ENCODE measurements at regions not wholly inside any gene's neighbourhood (a gene's known extent, or its start where the extent isn't known, plus 50 kb on each side); places are given as distances from the start of the nearest gene placed in this dataset.

DNA sequence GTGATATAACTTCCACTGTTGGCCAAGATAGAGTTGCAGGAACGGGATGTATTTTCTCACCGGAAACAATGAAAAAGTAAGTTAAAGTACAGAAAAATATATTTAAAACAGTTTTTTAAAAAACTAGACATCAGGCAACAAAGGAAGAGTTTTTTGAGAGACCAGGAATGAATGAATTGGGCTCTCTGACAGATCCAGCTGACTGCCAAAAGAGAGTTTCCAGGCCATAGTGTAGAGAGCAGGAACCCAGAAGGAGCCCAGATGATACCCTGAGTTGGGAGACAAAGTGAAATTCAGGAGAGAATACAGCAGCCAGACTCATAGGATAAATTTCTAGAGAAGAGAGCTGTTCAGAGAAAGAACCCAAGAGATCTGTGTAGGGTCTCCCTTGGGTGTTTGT is 362.6 kb upstream of the SMIM21 start:
- no peaks in the 10 kb centered on the region for H3K4me1 ChIP-seq
- no peak for TF ChIP-seq CTCF (IDR thresholded peaks at IDR 0.05)

DNA sequence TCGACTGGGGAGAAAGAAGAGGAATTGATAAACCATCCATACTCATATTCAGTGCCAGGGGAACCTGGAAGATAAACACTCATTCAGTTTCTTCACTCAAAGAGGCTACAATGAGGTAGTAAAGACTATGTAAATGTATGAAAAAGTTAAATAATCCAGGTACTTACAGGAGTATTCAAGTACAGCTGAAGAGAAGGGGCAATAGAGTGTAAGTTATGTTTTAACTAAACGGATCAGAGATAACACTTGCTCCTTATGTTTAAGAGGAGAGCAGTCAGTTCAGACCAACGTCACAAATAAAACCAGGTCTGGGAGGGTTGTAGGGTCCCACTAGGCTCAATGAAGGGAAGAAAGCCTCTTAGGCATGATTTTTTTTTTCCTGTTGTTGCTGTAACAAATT is 358.3 kb upstream of the SMIM21 start:
- no peak overlapping the region for H3K4me3 ChIP-seq
- H3K27ac ChIP-seq: no peak overlapping the region
- no peak for TF ChIP-seq CTCF (IDR thresholded peaks at IDR 0.05)
- ATAC-seq (peak; percentile 61), DNase-seq (no peak)
- H3K4me1 ChIP-seq: no peaks in the 10 kb centered on the region
- intact Hi-C loops (cut with DNase I): no loop called here
- no peaks in the 10 kb centered on the region for H3K9me3 ChIP-seq
- H3K27me3 ChIP-seq: peaks cover 0 to 24% of the 10 kb centered on the region in 2 donors
- H3K36me3 ChIP-seq: no peaks in the 10 kb centered on the region

More for the DNA sequence above, 362.6 kb upstream of the SMIM21 start:
- ATAC-seq: no peak
- Histone ChIP-seq H3K27ac (no peak overlapping the region), H3K36me3 (no peaks in the 10 kb centered on the region), H3K27me3 (no peaks in the 10 kb centered on the region), H3K4me3 (no peak overlapping the region), H3K9me3 (peaks cover 0 to 13% of the 10 kb centered on the region in 2 donors)
- no peak for DNase-seq
- intact Hi-C loops (cut with DNase I): no loop called here

DNA sequence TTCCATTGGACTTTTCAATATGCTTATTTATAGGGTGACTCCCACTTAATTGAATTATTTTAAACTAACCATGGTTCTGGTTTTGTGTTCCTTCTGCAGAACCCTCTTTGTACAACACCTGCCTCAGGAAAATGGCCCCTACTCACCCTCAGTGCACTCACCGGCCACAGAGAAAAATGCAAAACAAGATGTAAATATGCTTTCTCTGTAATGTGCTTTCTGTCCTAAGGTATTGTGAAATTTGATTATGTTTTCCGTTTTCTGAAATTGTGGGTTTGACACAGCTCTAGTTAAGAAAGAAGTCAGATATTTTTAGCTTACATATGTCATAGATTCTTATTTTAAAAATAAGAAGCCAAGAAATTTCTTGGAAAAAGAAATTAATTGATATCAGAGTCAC is 357.7 kb upstream of the SMIM21 start:
- Histone ChIP-seq H3K36me3 (no peaks in the 10 kb centered on the region), H3K9me3 (no peaks in the 10 kb centered on the region), H3K4me1 (no peaks in the 10 kb centered on the region), H3K27ac (no peak overlapping the region), H3K27me3 (peaks cover 0 to 24% of the 10 kb centered on the region in 2 donors), H3K4me3 (no peak overlapping the region)
- no peak for TF ChIP-seq CTCF (IDR thresholded peaks at IDR 0.05)
- intact Hi-C loops (cut with DNase I): no loop called here
- DNase-seq (no peak), ATAC-seq (no peak)

GRCh38 chr18:75784390-75784789 is 356.9 kb upstream of the SMIM21 start:
- peaks cover 0 to 24% of the 10 kb centered on the region in 2 donors for H3K27me3 ChIP-seq
- no peak for ATAC-seq
- TF ChIP-seq CTCF (IDR thresholded peaks at IDR 0.05): no peak

GRCh38 chr18:75783566-75784281 is 356.2 kb upstream of the SMIM21 start:
- ATAC-seq: no peak
- no peaks in the 10 kb centered on the region for H3K36me3 ChIP-seq
- intact Hi-C loops (cut with DNase I): no loop called here
- H3K27ac ChIP-seq: no peak overlapping the region
- no peak for DNase-seq
- H3K4me3 ChIP-seq: no peak overlapping the region
- H3K9me3 ChIP-seq: no peaks in the 10 kb centered on the region
- H3K4me1 ChIP-seq: no peaks in the 10 kb centered on the region
- H3K27me3 ChIP-seq: peaks cover 0 to 24% of the 10 kb centered on the region in 2 donors
- no peak for TF ChIP-seq CTCF (IDR thresholded peaks at IDR 0.05)

More at GRCh38 chr18:75784390-75784789, 356.9 kb upstream of the SMIM21 start:
- Histone ChIP-seq H3K27ac (no peak overlapping the region), H3K9me3 (no peaks in the 10 kb centered on the region), H3K4me1 (no peaks in the 10 kb centered on the region), H3K4me3 (no peak overlapping the region), H3K36me3 (no peaks in the 10 kb centered on the region)
- peak in 1 of 4 donors; percentile 49 for DNase-seq
- intact Hi-C loops (cut with DNase I): no loop called here
